ENCODE measurements at regions not wholly inside any gene's neighbourhood (a gene's known extent, or its start where the extent isn't known, plus 50 kb on each side); places are given as distances from the start of the nearest gene placed in this dataset.

DNA sequence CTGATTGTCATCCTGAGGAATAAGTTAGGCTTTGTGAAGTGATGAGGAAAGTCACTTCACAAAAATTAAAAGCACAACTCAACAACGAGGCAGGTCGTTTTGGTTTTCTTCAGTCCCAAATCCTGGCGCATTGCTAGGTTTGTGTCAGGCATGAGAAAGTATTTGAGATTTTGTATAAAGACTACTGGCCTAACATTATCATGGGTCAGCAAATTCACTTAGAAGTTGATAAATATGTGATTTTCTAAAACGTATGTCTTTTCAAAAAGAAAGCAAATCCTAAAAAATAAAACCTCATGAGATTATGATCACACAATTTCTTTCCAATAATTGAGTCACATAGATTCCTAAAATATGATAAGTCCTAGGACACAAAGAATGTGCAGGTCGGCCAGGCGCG is 395.8 kb upstream of the RORA start:
- no peak overlapping the region for H3K27ac ChIP-seq
- H3K9ac ChIP-seq (ENCODE audit: low read depth in 2 of 2, low read length in 2 of 2), result no peak overlapping the region
- no peaks in the 10 kb centered on the region for H3K36me3 ChIP-seq
- H3K4me3 ChIP-seq, result no peak overlapping the region
- no peaks in the 10 kb centered on the region for H3K4me1 ChIP-seq
- H3K27me3 ChIP-seq, result no peaks in the 10 kb centered on the region
- H3K9me3 ChIP-seq, result no peaks in the 10 kb centered on the region
- intact Hi-C loops (cut with DNase I), result no loop called here
- DNase-seq, result no peak
- TF ChIP-seq, protein P1, sequence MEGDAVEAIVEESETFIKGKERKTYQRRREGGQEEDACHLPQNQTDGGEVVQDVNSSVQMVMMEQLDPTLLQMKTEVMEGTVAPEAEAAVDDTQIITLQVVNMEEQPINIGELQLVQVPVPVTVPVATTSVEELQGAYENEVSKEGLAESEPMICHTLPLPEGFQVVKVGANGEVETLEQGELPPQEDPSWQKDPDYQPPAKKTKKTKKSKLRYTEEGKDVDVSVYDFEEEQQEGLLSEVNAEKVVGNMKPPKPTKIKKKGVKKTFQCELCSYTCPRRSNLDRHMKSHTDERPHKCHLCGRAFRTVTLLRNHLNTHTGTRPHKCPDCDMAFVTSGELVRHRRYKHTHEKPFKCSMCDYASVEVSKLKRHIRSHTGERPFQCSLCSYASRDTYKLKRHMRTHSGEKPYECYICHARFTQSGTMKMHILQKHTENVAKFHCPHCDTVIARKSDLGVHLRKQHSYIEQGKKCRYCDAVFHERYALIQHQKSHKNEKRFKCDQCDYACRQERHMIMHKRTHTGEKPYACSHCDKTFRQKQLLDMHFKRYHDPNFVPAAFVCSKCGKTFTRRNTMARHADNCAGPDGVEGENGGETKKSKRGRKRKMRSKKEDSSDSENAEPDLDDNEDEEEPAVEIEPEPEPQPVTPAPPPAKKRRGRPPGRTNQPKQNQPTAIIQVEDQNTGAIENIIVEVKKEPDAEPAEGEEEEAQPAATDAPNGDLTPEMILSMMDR (IDR thresholded peaks at IDR 0.05), result no peak

GRCh38 chr15:61623746-61624145 is 394.6 kb upstream of the RORA start:
- no peaks in the 10 kb centered on the region for H3K9me3 ChIP-seq
- no peaks in the 10 kb centered on the region for H3K27me3 ChIP-seq
- TF ChIP-seq, protein P1 (IDR thresholded peaks at IDR 0.05), result no peak
- H3K4me1 ChIP-seq, result no peaks in the 10 kb centered on the region
- no peak for DNase-seq
- intact Hi-C loops (cut with DNase I), result no loop called here
- no peak overlapping the region for H3K27ac ChIP-seq
- H3K36me3 ChIP-seq, result no peaks in the 10 kb centered on the region
- no peak overlapping the region for H3K4me3 ChIP-seq
- H3K9ac ChIP-seq (ENCODE audit: low read depth in 2 of 2, low read length in 2 of 2), result no peak overlapping the region

DNA sequence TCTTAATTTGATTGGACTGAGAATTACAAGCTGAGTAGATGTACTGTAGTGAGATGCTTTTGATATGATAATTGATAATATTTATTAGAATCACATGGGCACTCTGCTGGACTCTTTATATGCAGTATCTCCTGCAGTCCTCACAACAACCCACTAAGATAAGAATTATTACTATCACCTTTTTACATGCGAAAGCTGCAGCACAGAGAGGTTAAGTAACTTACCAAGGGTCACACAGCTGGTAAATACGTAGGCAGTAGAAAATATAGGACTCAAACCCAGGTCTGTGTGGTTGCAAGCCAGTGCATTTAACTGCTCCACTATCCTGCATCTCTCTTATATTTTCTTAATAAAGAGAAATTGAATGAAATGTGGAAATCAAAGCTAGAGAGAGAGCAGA is 392.8 kb upstream of the RORA start:
- Histone ChIP-seq H3K4me3 (no peak overlapping the region), H3K9ac (ENCODE audit: low read depth in 2 of 2, low read length in 2 of 2) (no peak overlapping the region), H3K4me1 (no peaks in the 10 kb centered on the region), H3K27me3 (no peaks in the 10 kb centered on the region), H3K27ac (no peak overlapping the region), H3K9me3 (no peaks in the 10 kb centered on the region), H3K36me3 (no peaks in the 10 kb centered on the region)
- no peak for DNase-seq
- intact Hi-C loops (cut with DNase I), result no loop called here
- TF ChIP-seq, protein P1 (IDR thresholded peaks at IDR 0.05), result no peak

GRCh38 chr15:61621146-61621545 is 392.0 kb upstream of the RORA start:
- Histone ChIP-seq H3K4me1 (no peaks in the 10 kb centered on the region), H3K27ac (no peak overlapping the region), H3K36me3 (no peaks in the 10 kb centered on the region), H3K4me3 (no peak overlapping the region), H3K27me3 (no peaks in the 10 kb centered on the region), H3K9ac (ENCODE audit: low read depth in 2 of 2, low read length in 2 of 2) (no peak overlapping the region), H3K9me3 (no peaks in the 10 kb centered on the region)
- intact Hi-C loops (cut with DNase I), result no loop called here
- TF ChIP-seq, protein P1 (IDR thresholded peaks at IDR 0.05), result no peak
- peak; percentile 20 for DNase-seq

GRCh38 chr15:61620151-61620550 is 391.0 kb upstream of the RORA start:
- intact Hi-C loops (cut with DNase I), result no loop called here
- no peak overlapping the region for H3K27ac ChIP-seq
- H3K9ac ChIP-seq (ENCODE audit: low read depth in 2 of 2, low read length in 2 of 2), result no peak overlapping the region
- TF ChIP-seq, protein P1 (IDR thresholded peaks at IDR 0.05), result no peak
- DNase-seq, result no peak
- no peaks in the 10 kb centered on the region for H3K36me3 ChIP-seq
- no peak overlapping the region for H3K4me3 ChIP-seq
- no peaks in the 10 kb centered on the region for H3K27me3 ChIP-seq
- H3K4me1 ChIP-seq, result no peaks in the 10 kb centered on the region
- no peaks in the 10 kb centered on the region for H3K9me3 ChIP-seq

- H3K36me3 ChIP-seq, result no peaks in the 10 kb centered on the region
- TF ChIP-seq, protein P1 (IDR thresholded peaks at IDR 0.05), result no peak
- H3K9me3 ChIP-seq, result no peaks in the 10 kb centered on the region
- no peaks in the 10 kb centered on the region for H3K27me3 ChIP-seq
- no peak overlapping the region for H3K9ac ChIP-seq (ENCODE audit: low read depth in 2 of 2, low read length in 2 of 2)
- H3K4me3 ChIP-seq, result no peak overlapping the region
- no peak for DNase-seq
- intact Hi-C loops (cut with DNase I), result no loop called here
- H3K4me1 ChIP-seq, result no peaks in the 10 kb centered on the region
- H3K27ac ChIP-seq, result no peak overlapping the region
Measured at GRCh38 chr15:61613729-61614128, 384.6 kb upstream of the RORA start.
